ENCODE measurements at regions not wholly inside any gene's neighbourhood (a gene's known extent, or its start where the extent isn't known, plus 50 kb on each side); places are given as distances from the start of the nearest gene placed in this dataset.

- DNase-seq, result no peak
Observed at GRCh38 chr2:66982766-66983165, 414.4 kb upstream of the ETAA1 start.

- DNase-seq, result no peak
Observed at GRCh38 chr2:66984864-66985263, 412.3 kb upstream of the ETAA1 start.

- no peak for DNase-seq
Observed at GRCh38 chr2:66985906-66986305, 411.2 kb upstream of the ETAA1 start.

DNA sequence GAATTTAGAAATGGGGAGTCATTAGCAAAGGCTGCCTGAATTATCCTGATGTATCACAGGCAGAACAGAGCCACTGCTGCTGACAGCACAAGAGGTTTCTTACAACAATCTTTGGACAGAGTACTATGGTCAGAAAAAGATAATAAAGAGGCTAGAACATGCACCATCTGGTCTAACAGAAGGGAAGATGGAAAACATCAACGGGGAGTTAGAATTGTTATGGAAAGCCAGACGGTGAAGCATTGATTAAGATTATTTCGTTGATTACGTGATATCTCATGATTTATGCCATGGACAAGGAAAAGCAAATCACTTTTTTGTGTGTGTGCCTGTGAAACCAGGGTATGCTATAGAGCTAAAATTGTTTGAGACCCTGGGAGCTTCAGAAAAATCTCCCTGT lies 409.4 kb upstream of the ETAA1 start:
- DNase-seq, result no peak

- no peak for DNase-seq
Observed at GRCh38 chr2:66994654-66995053, 402.5 kb upstream of the ETAA1 start.

- no peak for DNase-seq
Observed at GRCh38 chr2:66995636-66996035, 401.5 kb upstream of the ETAA1 start.

GRCh38 chr2:67002618-67003371 lies 394.3 kb upstream of the ETAA1 start:
- no peak for DNase-seq

- no peak for DNase-seq
Observed at GRCh38 chr2:67006373-67006960, 390.7 kb upstream of the ETAA1 start.

DNA sequence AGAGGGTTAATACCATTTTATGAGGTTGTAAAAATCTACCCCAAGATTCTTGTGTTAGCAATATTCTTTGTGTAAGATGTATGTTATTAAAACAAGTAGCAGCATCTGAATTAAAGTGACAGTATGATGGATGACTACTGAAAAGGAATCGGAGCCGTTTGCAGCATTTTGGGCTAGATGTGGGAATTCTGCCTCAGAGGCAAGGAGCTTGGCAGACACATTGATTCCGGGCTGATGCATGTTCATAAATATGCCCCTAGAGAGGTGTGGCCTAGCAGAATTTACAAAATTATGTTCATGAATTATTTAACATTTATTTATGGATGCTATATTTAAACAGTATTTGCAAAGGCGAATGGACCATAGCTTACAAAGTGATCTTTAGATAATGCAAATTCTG lies 389.0 kb upstream of the ETAA1 start:
- no peak for DNase-seq

GRCh38 chr2:67012165-67012564 lies 385.0 kb upstream of the ETAA1 start:
- no peak for DNase-seq

GRCh38 chr2:67013821-67014220 lies 383.3 kb upstream of the ETAA1 start:
- no peak for DNase-seq

DNA sequence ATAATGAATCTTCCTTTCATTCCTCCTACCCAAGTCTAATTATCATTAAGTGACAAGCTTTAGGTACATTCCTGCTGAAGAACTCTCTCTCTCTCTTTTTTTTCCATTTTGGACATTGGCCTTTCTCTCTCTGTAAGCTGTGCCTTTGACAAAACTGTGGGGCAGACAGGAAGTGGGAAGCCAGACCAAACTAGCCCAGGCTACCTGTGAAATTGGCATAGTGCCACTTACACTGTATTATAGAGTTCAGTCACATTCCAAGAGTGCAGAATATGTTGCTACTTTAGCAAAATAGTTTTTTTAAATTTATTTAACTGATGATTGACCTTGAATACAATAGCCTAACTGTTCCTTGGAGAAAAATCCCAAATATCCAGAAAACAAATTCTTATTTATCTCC lies 381.5 kb upstream of the ETAA1 start:
- DNase-seq, result no peak

GRCh38 chr2:67018301-67018700 lies 378.8 kb upstream of the ETAA1 start:
- no peak for DNase-seq

DNA sequence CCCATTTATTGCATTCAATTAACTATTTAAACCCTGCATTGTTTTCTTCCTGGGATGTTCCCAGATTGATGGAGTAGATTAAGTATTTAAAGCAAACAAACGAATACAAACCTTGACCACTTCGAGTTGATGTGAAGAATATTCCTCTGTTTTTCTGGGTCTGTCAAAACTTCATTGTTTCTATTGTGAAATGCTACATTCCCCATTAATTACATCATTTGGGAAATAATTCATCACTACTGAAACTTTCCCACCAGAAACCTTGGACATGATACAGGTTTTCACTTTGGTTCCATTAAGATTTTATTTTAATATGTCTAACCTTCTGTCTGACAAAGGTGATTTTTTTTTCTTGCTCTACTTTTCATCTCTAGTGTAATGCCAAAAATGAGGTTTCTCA lies 365.1 kb upstream of the ETAA1 start:
- no peak for DNase-seq

GRCh38 chr2:67036444-67036843 lies 360.7 kb upstream of the ETAA1 start:
- DNase-seq, result no peak

- no peak for DNase-seq
Observed at GRCh38 chr2:67037655-67038054, 359.5 kb upstream of the ETAA1 start.

- no peak for DNase-seq
Observed at GRCh38 chr2:67038195-67038594, 358.9 kb upstream of the ETAA1 start.

- DNase-seq, result no peak
Observed at GRCh38 chr2:67039058-67039457, 358.1 kb upstream of the ETAA1 start.

GRCh38 chr2:67039517-67040103 lies 357.5 kb upstream of the ETAA1 start:
- no peak for DNase-seq

DNA sequence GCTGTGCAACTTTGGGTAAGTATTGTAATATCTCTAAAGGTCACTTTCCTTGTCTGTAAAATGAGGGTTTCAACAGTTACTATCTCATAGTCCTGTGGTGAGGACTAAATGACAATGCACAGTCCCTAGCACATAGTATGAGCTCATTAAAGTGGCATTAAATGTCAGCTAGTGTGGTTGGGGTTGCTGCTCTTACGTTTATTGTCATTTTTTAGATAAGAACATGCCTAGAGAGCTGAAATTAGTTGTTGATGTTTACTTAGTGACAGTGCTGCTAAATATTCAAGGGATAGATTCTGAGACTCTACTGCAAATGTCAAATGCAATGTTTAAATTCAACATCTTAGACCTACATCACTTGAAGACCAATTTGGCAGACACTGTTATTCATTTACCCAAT lies 356.1 kb upstream of the ETAA1 start:
- DNase-seq, result no peak

DNA sequence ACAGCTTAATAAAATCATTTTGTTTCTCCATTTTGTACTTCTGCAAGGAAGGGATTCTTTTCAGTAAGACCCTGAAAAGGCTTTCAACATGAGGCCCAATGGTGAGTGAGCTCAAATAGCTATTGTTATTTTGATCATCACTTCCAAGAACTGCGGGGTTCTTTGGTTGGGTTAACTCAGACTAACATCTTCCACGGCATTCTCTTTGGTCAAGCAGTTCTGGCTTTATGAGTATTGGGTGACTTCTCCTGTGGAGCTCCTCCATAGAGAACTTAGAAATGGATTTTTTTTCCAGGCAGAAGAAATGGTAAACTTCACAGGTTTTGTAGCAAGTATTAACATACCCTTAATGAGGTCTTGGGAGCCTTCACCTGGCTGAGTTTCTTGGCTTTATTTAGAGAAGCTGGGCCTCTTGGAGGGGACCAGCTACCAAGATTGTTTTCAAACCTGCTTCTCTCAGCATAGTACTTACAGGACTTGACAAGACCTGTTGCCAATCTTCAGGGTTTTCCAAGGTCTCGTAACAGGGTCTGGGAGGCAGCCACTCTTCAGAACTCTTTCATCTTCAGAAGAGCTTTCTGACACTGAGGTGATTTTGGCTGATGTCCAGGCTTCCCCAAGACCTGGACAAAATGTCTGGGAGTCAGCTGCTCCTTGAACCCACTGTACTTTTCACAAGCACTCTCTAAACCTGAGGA lies 353.2 kb upstream of the ETAA1 start:
- no peak for DNase-seq

DNA sequence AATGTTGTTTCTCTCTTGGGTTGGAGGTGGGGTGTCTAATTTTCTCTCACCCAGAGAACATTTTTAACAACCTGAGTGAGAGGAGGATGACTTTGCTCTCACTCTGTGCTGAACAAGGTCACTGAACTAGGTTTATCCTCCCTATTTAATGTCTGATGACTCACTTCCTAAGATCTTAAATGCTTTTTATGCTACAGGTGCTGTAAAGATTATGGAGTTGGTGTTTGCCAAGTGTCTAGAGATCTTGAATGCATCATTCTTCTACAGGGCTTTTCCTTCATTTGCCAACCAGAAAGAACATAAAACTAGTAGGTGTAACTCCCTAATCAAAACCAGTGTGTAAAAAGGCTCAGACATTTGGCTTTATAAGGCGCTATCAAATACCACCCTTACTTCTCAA lies 350.5 kb upstream of the ETAA1 start:
- no peak for DNase-seq

- no peak for DNase-seq
Observed at GRCh38 chr2:67048314-67048713, 348.8 kb upstream of the ETAA1 start.

DNA sequence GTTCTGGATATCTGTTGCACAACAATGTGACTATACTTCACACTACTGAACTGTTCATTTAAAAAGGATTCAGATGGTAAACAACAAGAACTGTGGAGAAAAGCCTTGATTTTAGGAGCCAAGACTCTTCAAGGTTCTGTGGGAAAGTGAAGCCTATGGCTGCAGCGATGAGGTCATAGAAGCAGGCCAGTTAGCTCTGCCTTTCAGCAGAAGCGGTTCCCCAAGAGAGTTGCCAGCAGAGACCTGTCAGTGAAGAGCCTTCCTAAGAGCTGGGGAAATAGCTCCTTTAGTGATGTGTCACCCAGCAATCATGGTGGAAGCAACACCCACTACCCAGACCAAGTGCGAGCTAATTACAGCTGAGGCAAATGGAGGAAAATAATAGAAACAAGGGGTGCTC lies 346.5 kb upstream of the ETAA1 start:
- DNase-seq, result no peak
